SJSA1 (cell line): ENCODE measurements at regions not wholly inside any gene's neighbourhood (a gene's known extent, or its start where the extent isn't known, plus 50 kb on each side); places are given as distances from the start of the nearest gene placed in this dataset.
"Not testable (repeated sequence)": the region's sequence is repeated elsewhere in the genome, so short reads cannot be mapped to it uniquely, and the experiment has no call there.

ENCODE experiments used
- DNase-seq, 2 experiments: peaks; one replicate each; pipeline ENCODE4 v3.0.0-alpha.2; 2015 to 2020; ENCODE audit warnings: low spot score in 2 of 2, low read depth in 1 of 2
- H3K27ac ChIP-seq: fragments of 250-450 bp; sonication (Bioruptor Pico); 2 replicates; pipeline ENCODE4 v1.5.1; 2020; ENCODE audit warnings: mild to moderate bottlenecking, moderate library complexity
- H3K27me3 ChIP-seq: fragments of 250-450 bp; sonication (Bioruptor Pico); replicated peaks from 2 replicates; pipeline ENCODE4 v1.5.1; 2020; ENCODE audit warnings: mild to moderate bottlenecking, moderate library complexity
- H3K36me3 ChIP-seq: fragments of 250-450 bp; sonication (Bioruptor Pico); 2 replicates; pipeline ENCODE4 v1.5.1; 2020; ENCODE audit warnings: mild to moderate bottlenecking
- H3K4me1 ChIP-seq: fragments of 250-450 bp; sonication (Bioruptor Pico); replicated peaks from 2 replicates; pipeline ENCODE4 v1.6.1; 2021; ENCODE audit warnings: mild to moderate bottlenecking
- H3K4me3 ChIP-seq: fragments of 250-450 bp; sonication (Bioruptor Pico); 2 replicates; pipeline ENCODE4 v1.5.1; 2020; ENCODE audit warnings: mild to moderate bottlenecking
- H3K9me3 ChIP-seq: fragments of 250-450 bp; sonication (Bioruptor Pico); replicated peaks from 2 replicates; pipeline ENCODE4 v1.5.1; 2020; ENCODE audit warnings: mild to moderate bottlenecking

- H3K4me1 ChIP-seq = no peaks in the 10 kb centered on the region
- H3K27ac ChIP-seq = no peak overlapping the region
- no peaks in the 10 kb centered on the region for H3K36me3 ChIP-seq
- DNase-seq = no peak
- H3K9me3 ChIP-seq = no peaks in the 10 kb centered on the region; the same call in 1 of the 2 replicates
- H3K4me3 ChIP-seq = no peak overlapping the region
- no peaks in the 10 kb centered on the region for H3K27me3 ChIP-seq
These were observed 758.1 kb upstream of the EPHA7 start for GRCh38 chr6:94177429-94177828.

GRCh38 chr6:94175465-94175864 is 756.1 kb upstream of the EPHA7 start:
- Histone ChIP-seq H3K36me3 (no peaks in the 10 kb centered on the region), H3K27me3 (no peaks in the 10 kb centered on the region), H3K4me3 (no peak overlapping the region), H3K4me1 (no peaks in the 10 kb centered on the region), H3K9me3 (no peaks in the 10 kb centered on the region; the same call in 1 of the 2 replicates), H3K27ac (no peak overlapping the region)
- no peak for DNase-seq

GRCh38 chr6:94163877-94164276 is 744.5 kb upstream of the EPHA7 start:
- H3K9me3 ChIP-seq = no peaks in the 10 kb centered on the region
- no peaks in the 10 kb centered on the region for H3K4me1 ChIP-seq
- no peaks in the 10 kb centered on the region for H3K36me3 ChIP-seq

GRCh38 chr6:94150886-94151285 is 731.5 kb upstream of the EPHA7 start:
- no peak for DNase-seq
- no peaks in the 10 kb centered on the region for H3K36me3 ChIP-seq
- no peaks in the 10 kb centered on the region for H3K4me1 ChIP-seq
- H3K4me3 ChIP-seq = no peak overlapping the region
- H3K27ac ChIP-seq = no peak overlapping the region
- no peaks in the 10 kb centered on the region for H3K27me3 ChIP-seq
- peaks cover 4% of the 10 kb centered on the region; the same call in 1 of the 2 replicates for H3K9me3 ChIP-seq

More at GRCh38 chr6:94163877-94164276, 744.5 kb upstream of the EPHA7 start:
- no peak overlapping the region for H3K4me3 ChIP-seq
- no peak for DNase-seq
- H3K27me3 ChIP-seq = no peaks in the 10 kb centered on the region
- no peak overlapping the region for H3K27ac ChIP-seq

- no peak overlapping the region for H3K27ac ChIP-seq
- no peak for DNase-seq
- H3K27me3 ChIP-seq = no peaks in the 10 kb centered on the region
- 0 out of 2 replicates have a peak, but pooled peaks cover 4% of the 10 kb centered on the region for H3K9me3 ChIP-seq
- no peaks in the 10 kb centered on the region for H3K36me3 ChIP-seq
- no peak overlapping the region for H3K4me3 ChIP-seq
- H3K4me1 ChIP-seq = no peaks in the 10 kb centered on the region
These were observed 725.4 kb upstream of the EPHA7 start for GRCh38 chr6:94144807-94145206.

GRCh38 chr6:94137178-94137577 is 717.8 kb upstream of the EPHA7 start:
- not testable (repeated sequence) for H3K4me1 ChIP-seq, H3K27me3 ChIP-seq, H3K9me3 ChIP-seq, DNase-seq, H3K4me3 ChIP-seq, H3K27ac ChIP-seq, H3K36me3 ChIP-seq

GRCh38 chr6:94133106-94133505 is 713.7 kb upstream of the EPHA7 start:
- Histone ChIP-seq H3K4me1 (no peaks in the 10 kb centered on the region), H3K4me3 (no peak overlapping the region), H3K36me3 (no peaks in the 10 kb centered on the region), H3K27me3 (no peaks in the 10 kb centered on the region), H3K9me3 (no peaks in the 10 kb centered on the region; the same call in 1 of the 2 replicates), H3K27ac (no peak overlapping the region)
- no peak for DNase-seq

- Histone ChIP-seq H3K27ac (no peak overlapping the region), H3K36me3 (no peaks in the 10 kb centered on the region), H3K9me3 (no peaks in the 10 kb centered on the region; the same call in 1 of the 2 replicates), H3K4me3 (no peak overlapping the region), H3K4me1 (no peaks in the 10 kb centered on the region), H3K27me3 (no peaks in the 10 kb centered on the region)
- DNase-seq = no peak
These were observed 711.9 kb upstream of the EPHA7 start for GRCh38 chr6:94131271-94131670.

GRCh38 chr6:94130478-94130877 is 711.1 kb upstream of the EPHA7 start:
- H3K27ac ChIP-seq = no peak overlapping the region
- H3K9me3 ChIP-seq = no peaks in the 10 kb centered on the region; the same call in 1 of the 2 replicates
- no peaks in the 10 kb centered on the region for H3K27me3 ChIP-seq
- H3K4me1 ChIP-seq = no peaks in the 10 kb centered on the region
- no peaks in the 10 kb centered on the region for H3K36me3 ChIP-seq
- DNase-seq = no peak
- no peak overlapping the region for H3K4me3 ChIP-seq

- no peak for DNase-seq
- H3K9me3 ChIP-seq = no peaks in the 10 kb centered on the region; the same call in 1 of the 2 replicates
- no peaks in the 10 kb centered on the region for H3K27me3 ChIP-seq
- H3K27ac ChIP-seq = no peak overlapping the region
- no peak overlapping the region for H3K4me3 ChIP-seq
- H3K4me1 ChIP-seq = no peaks in the 10 kb centered on the region
- no peaks in the 10 kb centered on the region for H3K36me3 ChIP-seq
These were observed 710.6 kb upstream of the EPHA7 start for GRCh38 chr6:94129926-94130325.

- H3K27ac ChIP-seq = no peak overlapping the region
- no peaks in the 10 kb centered on the region for H3K9me3 ChIP-seq
- no peak overlapping the region for H3K4me3 ChIP-seq
- no peaks in the 10 kb centered on the region for H3K4me1 ChIP-seq
- no peaks in the 10 kb centered on the region for H3K36me3 ChIP-seq
- no peak for DNase-seq
- H3K27me3 ChIP-seq = no peaks in the 10 kb centered on the region
These were observed 708.4 kb upstream of the EPHA7 start for GRCh38 chr6:94127716-94128115.

GRCh38 chr6:94124333-94124732 is 705.0 kb upstream of the EPHA7 start:
- Histone ChIP-seq H3K4me1 (no peaks in the 10 kb centered on the region), H3K9me3 (no peaks in the 10 kb centered on the region), H3K36me3 (no peaks in the 10 kb centered on the region), H3K27me3 (no peaks in the 10 kb centered on the region), H3K4me3 (no peak overlapping the region), H3K27ac (no peak overlapping the region)
- DNase-seq = no peak

GRCh38 chr6:94121094-94121493 is 701.7 kb upstream of the EPHA7 start:
- no peak overlapping the region for H3K27ac ChIP-seq
- no peaks in the 10 kb centered on the region for H3K4me1 ChIP-seq
- no peak overlapping the region for H3K4me3 ChIP-seq
- H3K27me3 ChIP-seq = no peaks in the 10 kb centered on the region
- DNase-seq = no peak
- H3K36me3 ChIP-seq = no peaks in the 10 kb centered on the region
- no peaks in the 10 kb centered on the region for H3K9me3 ChIP-seq

- DNase-seq = no peak
- Histone ChIP-seq H3K27me3 (no peaks in the 10 kb centered on the region), H3K36me3 (no peaks in the 10 kb centered on the region), H3K4me3 (no peak overlapping the region), H3K4me1 (no peaks in the 10 kb centered on the region), H3K9me3 (no peaks in the 10 kb centered on the region), H3K27ac (no peak overlapping the region)
These were observed 679.7 kb upstream of the EPHA7 start for GRCh38 chr6:94099072-94099471.

- no peak overlapping the region for H3K4me3 ChIP-seq
- H3K4me1 ChIP-seq = no peaks in the 10 kb centered on the region
- H3K27ac ChIP-seq = no peak overlapping the region
- H3K36me3 ChIP-seq = no peaks in the 10 kb centered on the region
- no peaks in the 10 kb centered on the region; the same call in 1 of the 2 replicates for H3K9me3 ChIP-seq
- DNase-seq = no peak
- H3K27me3 ChIP-seq = no peaks in the 10 kb centered on the region
These were observed 676.6 kb upstream of the EPHA7 start for GRCh38 chr6:94095961-94096360.
